ENCODE measurements at regions not wholly inside any gene's neighbourhood (a gene's known extent, or its start where the extent isn't known, plus 50 kb on each side); places are given as distances from the start of the nearest gene placed in this dataset.

- TF ChIP-seq ZSCAN18 (CRISPR knock-in tag; IDR thresholded peaks at IDR 0.05): no peak
- TF ChIP-seq GTF2I (CRISPR knock-in tag; conservative IDR thresholded peaks at IDR 0.05): no peak
- TF ChIP-seq FOXP4 (CRISPR knock-in tag; IDR thresholded peaks at IDR 0.05): no peak
- no peak for TF ChIP-seq HMGXB4 (CRISPR knock-in tag; IDR thresholded peaks at IDR 0.05)
- TF ChIP-seq SOX15 (CRISPR knock-in tag; IDR thresholded peaks at IDR 0.05): no peak
- TF ChIP-seq CDX4 (CRISPR knock-in tag; IDR thresholded peaks at IDR 0.05; ENCODE audit: borderline replicate concordance): no peak
Measured at GRCh38 chr2:176664478-176664877, 395.2 kb downstream of the MTX2 start (continued).

- H3K4me3 Mint-ChIP-seq: no peak overlapping the region
- ATAC-seq (no peak), DNase-seq (ENCODE audit: low spot score) (no peak)
- CTCF ChIA-PET: interaction anchor here (2.0 to 4.0 kb wide), 2 partner anchors 11 to 13 kb away, joined by 15 to 27 read pairs; no protein-coding TSS in a partner anchor
- peaks cover 64% of the 10 kb centered on the region for H3K27me3 Mint-ChIP-seq (ENCODE audit: low read depth)
- POLR2A ChIA-PET: no interaction called here
- no peaks in the 10 kb centered on the region for H3K36me3 Mint-ChIP-seq
- H3K9me3 Mint-ChIP-seq: peaks cover 3% of the 10 kb centered on the region; the same call in 1 of the 2 replicates
- no peak overlapping the region for H3K27ac Mint-ChIP-seq
- TF ChIP-seq ZSCAN18 (CRISPR knock-in tag; IDR thresholded peaks at IDR 0.05) (no peak), SP1 (CRISPR knock-in tag; conservative IDR thresholded peaks at IDR 0.05) (no peak), USF2 (CRISPR knock-in tag; IDR thresholded peaks at IDR 0.05) (no peak), CREM (CRISPR knock-in tag; IDR thresholded peaks at IDR 0.05) (no peak), ZBTB43 (CRISPR knock-in tag; IDR thresholded peaks at IDR 0.05) (no peak), E2F4 (CRISPR knock-in tag; IDR thresholded peaks at IDR 0.05; ENCODE audit: borderline replicate concordance, low read depth) (no peak)
- peaks cover 16% of the 10 kb centered on the region for H3K4me1 Mint-ChIP-seq
Measured at GRCh38 chr2:176665086-176665485, 395.8 kb downstream of the MTX2 start.

GRCh38 chr2:176668912-176669311 is 399.7 kb downstream of the MTX2 start:
- peaks cover 29% of the 10 kb centered on the region for H3K27me3 Mint-ChIP-seq (ENCODE audit: low read depth)
- ChIA-PET CTCF (interaction anchor here (1.4 kb wide), 1 partner anchor 15 kb away, joined by 6 read pairs; no protein-coding TSS in a partner anchor), POLR2A (no interaction called here)
- H3K4me3 Mint-ChIP-seq: no peak overlapping the region
- H3K4me1 Mint-ChIP-seq: peaks cover 20% of the 10 kb centered on the region
- no peak for DNase-seq (ENCODE audit: low spot score)
- no peaks in the 10 kb centered on the region for H3K36me3 Mint-ChIP-seq
- H3K9me3 Mint-ChIP-seq: no peaks in the 10 kb centered on the region
- no peak for ATAC-seq
- H3K27ac Mint-ChIP-seq: no peak overlapping the region
- TF ChIP-seq ZNF425 (CRISPR knock-in tag; conservative IDR thresholded peaks at IDR 0.05) (no peak), RELA (CRISPR knock-in tag; IDR thresholded peaks at IDR 0.05; ENCODE audit: borderline replicate concordance) (no peak), FOXP4 (CRISPR knock-in tag; IDR thresholded peaks at IDR 0.05) (no peak), NFYB (CRISPR knock-in tag; conservative IDR thresholded peaks at IDR 0.05; ENCODE audit: low read depth) (no peak), RORB (CRISPR knock-in tag; IDR thresholded peaks at IDR 0.05) (no peak), TEAD1 (CRISPR knock-in tag; IDR thresholded peaks at IDR 0.05) (no peak)

Measured in WTC11 (cell line).